Naive thymus-derived CD8-positive, alpha-beta T cell (primary cell): ENCODE measurements at regions not wholly inside any gene's neighbourhood (a gene's known extent, or its start where the extent isn't known, plus 50 kb on each side); places are given as distances from the start of the nearest gene placed in this dataset.

Experiments used
- ATAC-seq, 2 donors: fragments of 150-1000 bp; cut with Tn5 transposase in 1 of 2; sonication (Bioruptor Pico), chemical (Tn5 transposase) in 1 of 2; 1 replicate in 1 of 2; 2 replicates in 1 of 2; pipeline ENCODE4 v1.10.0; 2021; ENCODE audit warnings: mild to moderate bottlenecking in 2 of 2, moderate library complexity in 2 of 2
- POLR2A ChIA-PET: fragments of 350-600 bp; sonication (Branson Sonifier 250); formaldehyde crosslinking; loops from one replicate; lab custom pipeline; 2021; ENCODE audit warnings: antibody characterized with exemption; lab: Charles Lee
- DNase-seq, 10 donors: peaks; one replicate each; pipeline versions ENCODE4 v3.0.0 to v3.0.0-alpha.2; 2020 to 2022
- H3K27ac Mint-ChIP-seq, 10 donors: one replicate each; pipeline ENCODE4 v1.8.0; 2020 to 2022; ENCODE audit warnings: mild to moderate bottlenecking in 10 of 10, mixed read lengths in 10 of 10, moderate library complexity in 4 of 10, inconsistent platforms in 1 of 10
- H3K27me3 Mint-ChIP-seq, 5 donors: one replicate each; pipeline ENCODE4 v1.8.0; 2021 to 2022; ENCODE audit warnings: mixed read lengths in 5 of 5
- H3K36me3 Mint-ChIP-seq, 3 donors: one replicate each; pipeline ENCODE4 v1.8.0; 2020 to 2022; ENCODE audit warnings: mixed read lengths in 3 of 3, mild to moderate bottlenecking in 2 of 3, inconsistent platforms in 1 of 3
- H3K4me1 Mint-ChIP-seq, 4 donors: one replicate each; pipeline ENCODE4 v1.8.0; 2021 to 2022; ENCODE audit warnings: mixed read lengths in 4 of 4
- H3K4me3 Mint-ChIP-seq, 10 donors: one replicate each; pipeline ENCODE4 v1.8.0; 2020 to 2022; ENCODE audit warnings: mild to moderate bottlenecking in 10 of 10, mixed read lengths in 10 of 10, moderate library complexity in 6 of 10, inconsistent platforms in 1 of 10
- H3K9me3 Mint-ChIP-seq, 9 donors: one replicate each; pipeline ENCODE4 v1.8.0; 2020 to 2022; ENCODE audit warnings: mixed read lengths in 9 of 9, mild to moderate bottlenecking in 3 of 9, inconsistent platforms in 1 of 9, moderate library complexity in 1 of 9

- no peaks in the 10 kb centered on the region for H3K9me3 Mint-ChIP-seq
- H3K4me1 Mint-ChIP-seq, result no peaks in the 10 kb centered on the region
- POLR2A ChIA-PET, result no interaction called here
- no peak overlapping the region for H3K27ac Mint-ChIP-seq
- H3K36me3 Mint-ChIP-seq, result no peaks in the 10 kb centered on the region
- H3K4me3 Mint-ChIP-seq, result no peak overlapping the region
- DNase-seq (no peak), ATAC-seq (no peak)
- no peaks in the 10 kb centered on the region for H3K27me3 Mint-ChIP-seq
Observed at GRCh38 chr1:57860931-57861565, 437.2 kb upstream of the DAB1 start.

GRCh38 chr1:57860325-57860724 is 436.5 kb upstream of the DAB1 start:
- ATAC-seq (no peak), DNase-seq (no peak)
- H3K9me3 Mint-ChIP-seq, result peaks cover 0 to 6% (median 0%) of the 10 kb centered on the region in 9 donors
- H3K4me1 Mint-ChIP-seq, result no peaks in the 10 kb centered on the region
- POLR2A ChIA-PET, result no interaction called here
- H3K36me3 Mint-ChIP-seq, result no peaks in the 10 kb centered on the region
- no peak overlapping the region for H3K27ac Mint-ChIP-seq
- H3K27me3 Mint-ChIP-seq, result peaks cover 0 to 2% (median 0%) of the 10 kb centered on the region in 5 donors
- no peak overlapping the region for H3K4me3 Mint-ChIP-seq

- H3K27me3 Mint-ChIP-seq, result peaks cover 0 to 2% (median 0%) of the 10 kb centered on the region in 5 donors
- no peaks in the 10 kb centered on the region for H3K36me3 Mint-ChIP-seq
- H3K4me1 Mint-ChIP-seq, result no peaks in the 10 kb centered on the region
- POLR2A ChIA-PET, result no interaction called here
- H3K9me3 Mint-ChIP-seq, result peaks cover 0 to 8% (median 0%) of the 10 kb centered on the region in 9 donors
- no peak overlapping the region for H3K4me3 Mint-ChIP-seq
- no peak overlapping the region for H3K27ac Mint-ChIP-seq
- ATAC-seq (no peak), DNase-seq (no peak)
Observed at GRCh38 chr1:57858740-57859139, 434.9 kb upstream of the DAB1 start.

- DNase-seq (no peak), ATAC-seq (no peak)
- no peaks in the 10 kb centered on the region for H3K36me3 Mint-ChIP-seq
Observed at GRCh38 chr1:57857809-57858208, 433.9 kb upstream of the DAB1 start.

GRCh38 chr1:57854436-57854835 is 430.6 kb upstream of the DAB1 start:
- no peaks in the 10 kb centered on the region for H3K4me1 Mint-ChIP-seq
- no peak for DNase-seq
- peaks cover 0 to 8% (median 0%) of the 10 kb centered on the region in 9 donors for H3K9me3 Mint-ChIP-seq
- POLR2A ChIA-PET, result no interaction called here
- ATAC-seq, result no peak
- no peak overlapping the region for H3K4me3 Mint-ChIP-seq
- H3K36me3 Mint-ChIP-seq, result no peaks in the 10 kb centered on the region
- no peak overlapping the region for H3K27ac Mint-ChIP-seq
- H3K27me3 Mint-ChIP-seq, result peaks cover 1 to 15% (median 2%) of the 10 kb centered on the region in 5 donors

More at GRCh38 chr1:57857809-57858208, 433.9 kb upstream of the DAB1 start:
- Mint-ChIP-seq H3K27ac (no peak overlapping the region), H3K9me3 (peaks cover 0 to 8% (median 0%) of the 10 kb centered on the region in 9 donors), H3K27me3 (peaks cover 0 to 2% (median under 1%) of the 10 kb centered on the region in 5 donors), H3K4me3 (no peak overlapping the region), H3K4me1 (no peaks in the 10 kb centered on the region)
- POLR2A ChIA-PET, result no interaction called here

GRCh38 chr1:57850176-57850940 is 426.5 kb upstream of the DAB1 start:
- peaks cover 0 to 2% (median 0%) of the 10 kb centered on the region in 9 donors for H3K9me3 Mint-ChIP-seq
- POLR2A ChIA-PET, result no interaction called here
- no peak for DNase-seq

GRCh38 chr1:57848406-57848805 is 424.5 kb upstream of the DAB1 start:
- ATAC-seq (no peak), DNase-seq (no peak)
- POLR2A ChIA-PET, result no interaction called here
- Mint-ChIP-seq H3K4me3 (no peak overlapping the region), H3K9me3 (no peaks in the 10 kb centered on the region), H3K4me1 (no peaks in the 10 kb centered on the region), H3K27me3 (peaks cover 1 to 25% (median 6%) of the 10 kb centered on the region in 5 donors), H3K36me3 (no peaks in the 10 kb centered on the region), H3K27ac (no peak overlapping the region)

More at GRCh38 chr1:57850176-57850940, 426.5 kb upstream of the DAB1 start:
- ATAC-seq, result no peak
- H3K4me1 Mint-ChIP-seq, result no peaks in the 10 kb centered on the region
- peak overlapping the region in 1 of 10 donors; percentile 48 for H3K27ac Mint-ChIP-seq
- H3K4me3 Mint-ChIP-seq, result no peak overlapping the region
- no peaks in the 10 kb centered on the region for H3K36me3 Mint-ChIP-seq
- peaks cover 1 to 18% (median 2%) of the 10 kb centered on the region in 5 donors for H3K27me3 Mint-ChIP-seq

- H3K9me3 Mint-ChIP-seq, result peaks cover 0 to 25% (median 19%) of the 10 kb centered on the region in 9 donors
- no peak for DNase-seq
- POLR2A ChIA-PET, result no interaction called here
- H3K4me3 Mint-ChIP-seq, result no peak overlapping the region
- H3K27ac Mint-ChIP-seq, result no peak overlapping the region
- peaks cover 0 to 15% (median 2%) of the 10 kb centered on the region in 3 donors for H3K36me3 Mint-ChIP-seq
- H3K27me3 Mint-ChIP-seq, result peaks cover 1 to 10% (median 3%) of the 10 kb centered on the region in 5 donors
- no peaks in the 10 kb centered on the region for H3K4me1 Mint-ChIP-seq
- ATAC-seq, result no peak
Observed at GRCh38 chr1:57845041-57845440, 421.2 kb upstream of the DAB1 start.

GRCh38 chr1:57844382-57844980 is 420.6 kb upstream of the DAB1 start:
- Mint-ChIP-seq H3K9me3 (peaks cover 0 to 27% (median 20%) of the 10 kb centered on the region in 9 donors), H3K27me3 (peaks cover 1 to 10% (median 3%) of the 10 kb centered on the region in 5 donors), H3K36me3 (peaks cover 0 to 16% (median 2%) of the 10 kb centered on the region in 3 donors), H3K27ac (no peak overlapping the region), H3K4me3 (no peak overlapping the region), H3K4me1 (no peaks in the 10 kb centered on the region)
- ATAC-seq (no peak), DNase-seq (no peak)
- POLR2A ChIA-PET, result no interaction called here

- no peaks in the 10 kb centered on the region for H3K4me1 Mint-ChIP-seq
- H3K27me3 Mint-ChIP-seq, result peaks cover 1 to 10% (median 3%) of the 10 kb centered on the region in 5 donors
- no peak overlapping the region for H3K4me3 Mint-ChIP-seq
- POLR2A ChIA-PET, result no interaction called here
- H3K9me3 Mint-ChIP-seq, result peaks cover 0 to 27% (median 21%) of the 10 kb centered on the region in 9 donors
- ATAC-seq (no peak), DNase-seq (no peak)
- peaks cover 0 to 16% (median 2%) of the 10 kb centered on the region in 3 donors for H3K36me3 Mint-ChIP-seq
- no peak overlapping the region for H3K27ac Mint-ChIP-seq
Observed at GRCh38 chr1:57843760-57844159, 419.9 kb upstream of the DAB1 start.

GRCh38 chr1:57839526-57839925 is 415.7 kb upstream of the DAB1 start:
- H3K4me3 Mint-ChIP-seq, result no peak overlapping the region
- H3K4me1 Mint-ChIP-seq, result no peaks in the 10 kb centered on the region
- ATAC-seq (no peak), DNase-seq (no peak)
- peaks cover 0 to 27% (median 21%) of the 10 kb centered on the region in 9 donors for H3K9me3 Mint-ChIP-seq
- peaks cover 0 to 16% (median 2%) of the 10 kb centered on the region in 3 donors for H3K36me3 Mint-ChIP-seq
- POLR2A ChIA-PET, result no interaction called here
- peaks cover 9 to 20% (median 12%) of the 10 kb centered on the region in 5 donors for H3K27me3 Mint-ChIP-seq
- no peak overlapping the region for H3K27ac Mint-ChIP-seq

GRCh38 chr1:57839067-57839466 is 415.2 kb upstream of the DAB1 start:
- no peak overlapping the region for H3K27ac Mint-ChIP-seq
- H3K36me3 Mint-ChIP-seq, result peaks cover 0 to 16% (median 2%) of the 10 kb centered on the region in 3 donors
- no peak for DNase-seq
- H3K27me3 Mint-ChIP-seq, result peaks cover 9 to 20% (median 12%) of the 10 kb centered on the region in 5 donors
- no peaks in the 10 kb centered on the region for H3K4me1 Mint-ChIP-seq
- no peak for ATAC-seq
- no peak overlapping the region for H3K4me3 Mint-ChIP-seq
- POLR2A ChIA-PET, result no interaction called here
- H3K9me3 Mint-ChIP-seq, result peaks cover 0 to 27% (median 21%) of the 10 kb centered on the region in 9 donors

GRCh38 chr1:57835620-57836019 is 411.8 kb upstream of the DAB1 start:
- H3K9me3 Mint-ChIP-seq, result peaks cover 0 to 8% (median 5%) of the 10 kb centered on the region in 9 donors
- H3K4me3 Mint-ChIP-seq, result no peak overlapping the region
- ATAC-seq, result no peak
- H3K27ac Mint-ChIP-seq, result no peak overlapping the region
- H3K27me3 Mint-ChIP-seq, result peaks cover 8 to 20% (median 10%) of the 10 kb centered on the region in 5 donors
- no peak for DNase-seq
- POLR2A ChIA-PET, result no interaction called here
- peaks cover 0 to 8% (median 0%) of the 10 kb centered on the region in 3 donors for H3K36me3 Mint-ChIP-seq
- no peaks in the 10 kb centered on the region for H3K4me1 Mint-ChIP-seq
